ENCODE measurements at regions not wholly inside any gene's neighbourhood (a gene's known extent, or its start where the extent isn't known, plus 50 kb on each side); places are given as distances from the start of the nearest gene placed in this dataset.

DNA sequence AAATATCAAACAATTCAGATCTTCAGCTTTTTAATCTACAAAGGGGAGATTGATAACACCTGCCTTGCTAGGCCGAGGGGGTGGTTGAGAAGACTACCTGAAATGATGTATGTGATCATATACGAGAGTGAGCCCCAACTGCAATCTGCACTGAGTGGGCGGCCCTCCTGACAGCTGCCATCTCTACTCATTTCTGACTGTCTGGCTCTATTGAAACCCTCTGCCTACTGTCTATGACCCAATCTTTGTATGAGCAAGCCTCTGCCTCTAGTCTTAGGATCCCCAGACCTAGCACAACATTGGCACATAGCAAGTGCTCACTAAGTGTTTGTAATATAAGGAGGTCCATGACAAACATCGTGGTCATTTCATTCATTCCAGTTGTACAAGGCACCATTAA lies 144.4 kb upstream of the NR2F2 start:
- H3K27ac ChIP-seq (ENCODE audit: low read depth, low read length, poor library complexity, severe bottlenecking) = no peak overlapping the region
- ChIA-PET CTCF (no interaction called here), POLR2A (ENCODE audit: low non-redundant PET) (no interaction called here)
- BruUV-seq (replicated peaks) = no TSS peak
- H3K9me3 ChIP-seq (ENCODE audit: low read depth, low read length, poor library complexity, severe bottlenecking) = no peaks in the 10 kb centered on the region
- no peaks in the 10 kb centered on the region for H3K27me3 ChIP-seq (replicated peaks; ENCODE audit: insufficient read depth, low read depth, low read length, poor library complexity)
- no peak for DNase-seq (ENCODE audit: low spot score)
- H3K4me3 ChIP-seq (ENCODE audit: low read depth, low read length, poor library complexity, severe bottlenecking) = no peak overlapping the region
- intact Hi-C loops (cut with micrococcal nuclease; ENCODE audit: unreplicated experiment) = no loop called here
- no peaks in the 10 kb centered on the region for H3K36me3 ChIP-seq (ENCODE audit: insufficient read depth, low read length, poor library complexity, severe bottlenecking)
- no peaks in the 10 kb centered on the region for H3K4me1 ChIP-seq (ENCODE audit: insufficient read depth, low read length, poor library complexity, severe bottlenecking)
- TF ChIP-seq CTCF (conservative IDR thresholded peaks at IDR 0.05; ENCODE audit: low read depth, low read length) (no peak), EZH2 (IDR thresholded peaks at IDR 0.05; ENCODE audit: borderline replicate concordance, low read depth, low read length, poor library complexity, severe bottlenecking) (no peak)

DNA sequence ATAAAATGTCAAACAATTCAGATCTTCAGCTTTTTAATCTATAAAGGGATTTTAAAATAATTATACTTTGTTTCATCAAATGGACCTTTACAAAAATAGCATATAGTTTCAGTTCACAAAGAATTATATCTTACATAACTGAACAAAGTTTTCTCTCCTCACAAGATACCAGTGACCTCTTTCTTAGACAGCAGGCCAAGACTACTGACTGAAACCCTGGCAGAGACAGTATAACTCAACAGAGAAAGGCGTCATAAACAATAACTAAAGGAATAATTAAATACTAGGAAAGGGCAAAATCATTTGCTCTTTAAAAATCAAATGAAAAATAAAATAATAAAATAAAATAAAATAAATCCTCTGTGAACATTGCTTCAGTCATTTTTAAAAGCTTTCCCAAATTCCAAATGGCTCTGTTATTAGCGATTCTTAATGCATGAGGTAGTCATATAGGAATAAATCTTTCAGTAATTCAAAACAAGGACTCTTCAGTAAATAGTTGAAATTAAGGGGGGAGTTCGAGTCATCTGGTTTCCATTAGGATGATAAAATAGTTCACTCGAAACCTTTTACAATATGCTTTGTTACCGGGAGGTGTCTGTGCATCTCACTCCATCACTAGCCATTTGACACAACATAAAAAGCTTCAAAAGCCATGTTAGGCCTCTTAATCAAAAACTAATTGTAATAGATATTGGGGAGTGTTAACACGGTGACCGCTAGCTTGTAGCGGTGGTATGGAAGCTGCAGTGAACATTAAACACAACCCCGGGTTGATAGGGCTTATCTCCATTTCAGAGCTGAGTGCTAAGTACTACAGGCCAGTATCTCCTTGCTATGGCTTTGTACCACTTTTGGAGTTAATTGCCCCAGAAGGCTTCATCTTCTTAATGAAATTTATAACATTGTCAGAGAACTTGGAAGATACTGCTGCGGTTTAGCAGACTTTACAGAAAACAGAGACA lies 142.9 kb upstream of the NR2F2 start:
- BruUV-seq (replicated peaks) = no TSS peak
- intact Hi-C loops (cut with micrococcal nuclease; ENCODE audit: unreplicated experiment) = no loop called here
- H3K27me3 ChIP-seq (replicated peaks; ENCODE audit: insufficient read depth, low read depth, low read length, poor library complexity) = no peaks in the 10 kb centered on the region
- TF ChIP-seq EZH2 (IDR thresholded peaks at IDR 0.05; ENCODE audit: borderline replicate concordance, low read depth, low read length, poor library complexity, severe bottlenecking) = no peak
- no peak for TF ChIP-seq CTCF (conservative IDR thresholded peaks at IDR 0.05; ENCODE audit: low read depth, low read length)
- no peaks in the 10 kb centered on the region for H3K4me1 ChIP-seq (ENCODE audit: insufficient read depth, low read length, poor library complexity, severe bottlenecking)
- no peaks in the 10 kb centered on the region for H3K9me3 ChIP-seq (ENCODE audit: low read depth, low read length, poor library complexity, severe bottlenecking)
- no peaks in the 10 kb centered on the region for H3K36me3 ChIP-seq (ENCODE audit: insufficient read depth, low read length, poor library complexity, severe bottlenecking)
- ChIA-PET POLR2A (ENCODE audit: low non-redundant PET) (no interaction called here), CTCF (no interaction called here)
- H3K27ac ChIP-seq (ENCODE audit: low read depth, low read length, poor library complexity, severe bottlenecking) = no peak overlapping the region
- H3K4me3 ChIP-seq (ENCODE audit: low read depth, low read length, poor library complexity, severe bottlenecking) = no peak overlapping the region
- DNase-seq (ENCODE audit: low spot score) = no peak

DNA sequence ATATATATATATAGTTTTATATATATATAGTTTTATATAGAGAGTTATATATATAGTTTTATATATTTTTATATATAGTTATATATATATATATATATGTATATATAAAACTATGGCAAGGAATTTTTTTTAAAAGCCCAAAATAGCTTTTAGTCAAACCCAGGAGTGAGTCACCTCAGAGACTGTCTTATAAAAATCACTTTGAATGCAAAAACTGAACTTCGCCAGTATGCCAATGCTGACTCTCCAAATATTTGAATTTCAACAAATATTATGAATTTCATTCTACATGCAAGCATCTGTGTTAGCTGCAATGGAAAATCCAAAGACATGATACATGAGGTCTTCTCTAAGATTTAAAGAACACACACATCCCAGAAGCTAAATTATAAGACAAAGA lies 132.8 kb upstream of the NR2F2 start:
- Histone ChIP-seq H3K4me3 (ENCODE audit: low read depth, low read length, poor library complexity, severe bottlenecking) (no peak overlapping the region), H3K4me1 (ENCODE audit: insufficient read depth, low read length, poor library complexity, severe bottlenecking) (no peaks in the 10 kb centered on the region), H3K9me3 (ENCODE audit: low read depth, low read length, poor library complexity, severe bottlenecking) (no peaks in the 10 kb centered on the region), H3K27ac (ENCODE audit: low read depth, low read length, poor library complexity, severe bottlenecking) (no peak overlapping the region), H3K27me3 (replicated peaks; ENCODE audit: insufficient read depth, low read depth, low read length, poor library complexity) (no peaks in the 10 kb centered on the region), H3K36me3 (ENCODE audit: insufficient read depth, low read length, poor library complexity, severe bottlenecking) (no peaks in the 10 kb centered on the region)
- no peak for TF ChIP-seq CTCF (conservative IDR thresholded peaks at IDR 0.05; ENCODE audit: low read depth, low read length)
- TF ChIP-seq EZH2 (IDR thresholded peaks at IDR 0.05; ENCODE audit: borderline replicate concordance, low read depth, low read length, poor library complexity, severe bottlenecking) = no peak
- ChIA-PET CTCF (no interaction called here), POLR2A (ENCODE audit: low non-redundant PET) (no interaction called here)
- BruUV-seq (replicated peaks) = no TSS peak
- DNase-seq (ENCODE audit: low spot score) = no peak
- intact Hi-C loops (cut with micrococcal nuclease; ENCODE audit: unreplicated experiment) = no loop called here
